ENCODE measurements at regions not wholly inside any gene's neighbourhood (a gene's known extent, or its start where the extent isn't known, plus 50 kb on each side); places are given as distances from the start of the nearest gene placed in this dataset.

DNA sequence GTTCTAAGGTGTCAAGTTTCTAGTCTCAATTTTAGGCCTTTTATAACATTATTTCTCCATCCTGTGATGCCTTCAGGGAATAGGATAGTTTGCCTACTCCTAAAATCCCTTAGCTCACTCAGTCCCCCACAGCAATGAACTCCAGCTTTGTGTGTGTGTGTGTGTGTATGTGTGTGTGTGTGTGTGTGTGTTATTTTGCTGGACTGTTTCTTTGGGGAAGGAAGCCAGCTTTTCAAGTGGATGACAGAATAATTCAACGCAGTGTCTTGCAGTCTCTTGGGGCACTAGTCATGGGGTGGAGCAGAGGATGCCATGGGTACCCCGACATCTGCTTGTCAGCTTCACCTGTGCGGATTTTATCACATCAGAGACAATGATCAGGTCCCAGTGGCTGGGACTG, 262.8 kb upstream of the DAPK1 start:
- TF ChIP-seq, protein P1, sequence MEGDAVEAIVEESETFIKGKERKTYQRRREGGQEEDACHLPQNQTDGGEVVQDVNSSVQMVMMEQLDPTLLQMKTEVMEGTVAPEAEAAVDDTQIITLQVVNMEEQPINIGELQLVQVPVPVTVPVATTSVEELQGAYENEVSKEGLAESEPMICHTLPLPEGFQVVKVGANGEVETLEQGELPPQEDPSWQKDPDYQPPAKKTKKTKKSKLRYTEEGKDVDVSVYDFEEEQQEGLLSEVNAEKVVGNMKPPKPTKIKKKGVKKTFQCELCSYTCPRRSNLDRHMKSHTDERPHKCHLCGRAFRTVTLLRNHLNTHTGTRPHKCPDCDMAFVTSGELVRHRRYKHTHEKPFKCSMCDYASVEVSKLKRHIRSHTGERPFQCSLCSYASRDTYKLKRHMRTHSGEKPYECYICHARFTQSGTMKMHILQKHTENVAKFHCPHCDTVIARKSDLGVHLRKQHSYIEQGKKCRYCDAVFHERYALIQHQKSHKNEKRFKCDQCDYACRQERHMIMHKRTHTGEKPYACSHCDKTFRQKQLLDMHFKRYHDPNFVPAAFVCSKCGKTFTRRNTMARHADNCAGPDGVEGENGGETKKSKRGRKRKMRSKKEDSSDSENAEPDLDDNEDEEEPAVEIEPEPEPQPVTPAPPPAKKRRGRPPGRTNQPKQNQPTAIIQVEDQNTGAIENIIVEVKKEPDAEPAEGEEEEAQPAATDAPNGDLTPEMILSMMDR (IDR thresholded peaks at IDR 0.05; ENCODE audit: unreplicated experiment) = no peak
- H3K36me3 Mint-ChIP-seq (ENCODE audit: low read depth, unreplicated experiment) = no peaks in the 10 kb centered on the region
- H3K4me3 Mint-ChIP-seq (ENCODE audit: unreplicated experiment) = no peak overlapping the region
- no peaks in the 10 kb centered on the region for H3K27me3 Mint-ChIP-seq (ENCODE audit: unreplicated experiment)
- DNase-seq (ENCODE audit: low spot score) = no peak
- no peak overlapping the region for H3K27ac Mint-ChIP-seq (ENCODE audit: unreplicated experiment)
- no peaks in the 10 kb centered on the region for H3K4me1 Mint-ChIP-seq (ENCODE audit: unreplicated experiment)
- H3K9me3 Mint-ChIP-seq (ENCODE audit: unreplicated experiment) = no peaks in the 10 kb centered on the region

DNA sequence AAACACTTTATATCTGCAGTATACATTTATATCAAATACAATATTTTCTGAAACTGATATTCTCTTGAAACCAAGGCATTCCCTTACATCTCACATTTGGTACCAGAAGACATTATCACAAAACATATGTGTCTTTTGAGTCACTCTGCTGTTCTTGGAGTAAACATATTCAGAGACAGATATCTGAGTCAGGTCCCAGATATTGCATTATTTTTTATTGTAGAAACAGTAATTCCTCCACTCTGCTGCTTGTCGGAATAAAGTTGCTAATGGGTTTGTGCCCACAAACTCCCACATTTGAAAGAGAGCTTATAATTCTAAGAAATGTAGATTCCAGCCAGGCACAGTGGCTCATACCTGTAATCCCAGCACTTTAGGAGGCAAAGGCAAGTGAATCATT, 261.1 kb upstream of the DAPK1 start:
- Mint-ChIP-seq H3K36me3 (ENCODE audit: low read depth, unreplicated experiment) (no peaks in the 10 kb centered on the region), H3K27me3 (ENCODE audit: unreplicated experiment) (peaks cover 2% of the 10 kb centered on the region), H3K4me1 (ENCODE audit: unreplicated experiment) (no peaks in the 10 kb centered on the region), H3K4me3 (ENCODE audit: unreplicated experiment) (no peak overlapping the region), H3K9me3 (ENCODE audit: unreplicated experiment) (no peaks in the 10 kb centered on the region), H3K27ac (ENCODE audit: unreplicated experiment) (no peak overlapping the region)
- no peak for DNase-seq (ENCODE audit: low spot score)
- TF ChIP-seq, protein P1 (IDR thresholded peaks at IDR 0.05; ENCODE audit: unreplicated experiment) = no peak

DNA sequence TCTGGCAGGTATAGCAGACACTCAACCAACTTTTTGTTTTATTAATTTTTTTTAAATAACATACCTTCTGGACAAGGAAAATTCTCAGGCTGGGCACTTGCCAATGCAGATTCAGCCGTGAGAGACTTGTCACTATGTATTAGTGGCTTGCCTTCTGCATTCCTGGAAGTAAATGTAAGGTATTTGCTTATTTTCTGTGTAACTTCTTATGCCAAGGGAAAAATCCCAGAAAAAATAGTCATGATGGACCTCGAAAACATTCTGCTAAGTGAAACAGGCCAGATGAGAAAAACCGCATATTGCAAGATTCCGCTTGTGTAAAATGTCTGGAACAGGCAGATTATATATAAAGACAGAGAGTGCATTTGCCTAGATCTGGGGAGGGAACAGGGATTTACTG, 260.3 kb upstream of the DAPK1 start:
- no peaks in the 10 kb centered on the region for H3K36me3 Mint-ChIP-seq (ENCODE audit: low read depth, unreplicated experiment)
- TF ChIP-seq, protein P1 (IDR thresholded peaks at IDR 0.05; ENCODE audit: unreplicated experiment) = no peak
- no peak overlapping the region for H3K27ac Mint-ChIP-seq (ENCODE audit: unreplicated experiment)
- DNase-seq (ENCODE audit: low spot score) = no peak
- H3K9me3 Mint-ChIP-seq (ENCODE audit: unreplicated experiment) = no peaks in the 10 kb centered on the region
- no peaks in the 10 kb centered on the region for H3K4me1 Mint-ChIP-seq (ENCODE audit: unreplicated experiment)
- H3K27me3 Mint-ChIP-seq (ENCODE audit: unreplicated experiment) = peaks cover 2% of the 10 kb centered on the region
- H3K4me3 Mint-ChIP-seq (ENCODE audit: unreplicated experiment) = no peak overlapping the region

DNA sequence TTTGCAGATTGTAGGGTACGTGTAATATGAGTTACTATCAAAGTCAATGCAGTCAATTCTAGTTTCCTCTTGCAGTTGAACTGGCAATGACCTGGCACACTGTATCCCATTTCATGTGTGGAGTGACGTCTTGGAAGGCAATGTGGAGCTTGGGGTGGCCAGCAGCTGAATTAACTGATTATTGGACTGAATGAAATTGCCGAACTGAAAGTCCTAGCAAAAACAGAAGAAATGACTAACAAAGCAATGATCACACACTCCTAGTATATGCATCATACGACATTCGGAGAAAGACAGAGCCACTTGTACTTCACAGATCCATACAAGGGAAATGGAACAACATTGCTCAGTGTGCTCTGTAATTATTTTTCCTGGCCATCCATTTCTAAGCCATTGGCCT, 259.1 kb upstream of the DAPK1 start:
- H3K4me1 Mint-ChIP-seq (ENCODE audit: unreplicated experiment) = no peaks in the 10 kb centered on the region
- TF ChIP-seq, protein P1 (IDR thresholded peaks at IDR 0.05; ENCODE audit: unreplicated experiment) = no peak
- no peaks in the 10 kb centered on the region for H3K9me3 Mint-ChIP-seq (ENCODE audit: unreplicated experiment)
- no peak for DNase-seq (ENCODE audit: low spot score)
- H3K27ac Mint-ChIP-seq (ENCODE audit: unreplicated experiment) = no peak overlapping the region
- H3K4me3 Mint-ChIP-seq (ENCODE audit: unreplicated experiment) = no peak overlapping the region
- peaks cover 2% of the 10 kb centered on the region for H3K27me3 Mint-ChIP-seq (ENCODE audit: unreplicated experiment)
- no peaks in the 10 kb centered on the region for H3K36me3 Mint-ChIP-seq (ENCODE audit: low read depth, unreplicated experiment)

DNA sequence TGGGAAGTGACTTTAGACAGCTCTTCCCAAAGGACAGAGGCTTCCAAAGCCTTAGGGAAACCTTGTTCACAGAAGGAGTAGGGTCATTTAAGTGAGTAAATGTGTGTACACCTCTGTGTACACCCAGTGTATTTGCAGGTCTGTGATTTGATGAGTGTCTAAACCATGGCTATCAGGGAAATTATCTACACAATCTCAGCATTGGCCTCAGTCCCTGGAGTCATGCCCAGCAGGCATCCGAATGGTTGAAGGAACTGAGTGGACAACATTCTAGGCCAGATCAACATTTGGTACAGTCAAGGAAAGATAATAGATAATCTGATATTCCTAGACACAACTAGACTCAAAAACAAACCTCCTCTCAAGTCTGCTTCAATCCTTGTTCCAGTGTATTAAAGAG, 258.4 kb upstream of the DAPK1 start:
- no peak for DNase-seq (ENCODE audit: low spot score)
- Mint-ChIP-seq H3K27ac (ENCODE audit: unreplicated experiment) (no peak overlapping the region), H3K27me3 (ENCODE audit: unreplicated experiment) (peaks cover 2% of the 10 kb centered on the region)

More for the DNA sequence above, 258.4 kb upstream of the DAPK1 start:
- Mint-ChIP-seq H3K36me3 (ENCODE audit: low read depth, unreplicated experiment) (no peaks in the 10 kb centered on the region), H3K4me1 (ENCODE audit: unreplicated experiment) (no peaks in the 10 kb centered on the region), H3K9me3 (ENCODE audit: unreplicated experiment) (no peaks in the 10 kb centered on the region), H3K4me3 (ENCODE audit: unreplicated experiment) (no peak overlapping the region)
- TF ChIP-seq, protein P1 (IDR thresholded peaks at IDR 0.05; ENCODE audit: unreplicated experiment) = no peak
